DOHH2 (cell line): ENCODE measurements at regions not wholly inside any gene's neighbourhood (a gene's known extent, or its start where the extent isn't known, plus 50 kb on each side); places are given as distances from the start of the nearest gene placed in this dataset.

ENCODE experiments used
- H3F3A ChIP-seq: fragments of 200-600 bp; sonication (generic), shearing (Covaris generic); 2 replicates; pipeline ENCODE4 v1.6.0; 2016; ENCODE audit warnings: antibody characterized with exemption, mild to moderate bottlenecking; ENCODE audit not compliant: control insufficient read depth, insufficient read depth
- H3K27ac ChIP-seq: fragments of 200-600 bp; sonication (generic); 2 replicates; pipeline ENCODE4 v1.5.1; 2014; ENCODE audit warnings: low read depth, mild to moderate bottlenecking, low read length, moderate library complexity
- H3K27me3 ChIP-seq: fragments of 200-600 bp; sonication (generic); 2 replicates; pipeline ENCODE4 v1.6.1; 2014; ENCODE audit warnings: mild to moderate bottlenecking, low read length, mixed read lengths; ENCODE audit not compliant: control insufficient read depth
- H3K36me3 ChIP-seq: fragments of 200-600 bp; sonication (generic); 2 replicates; pipeline ENCODE4 v1.6.1; 2014; ENCODE audit warnings: mild to moderate bottlenecking, low read length, moderate library complexity, mixed read lengths; ENCODE audit not compliant: control insufficient read depth
- H3K4me1 ChIP-seq: fragments of 200-600 bp; sonication (generic); 2 replicates; pipeline ENCODE4 v1.6.1; 2014; ENCODE audit warnings: mild to moderate bottlenecking, low read length, mixed read lengths; ENCODE audit not compliant: control insufficient read depth
- H3K4me2 ChIP-seq: fragments of 200-600 bp; sonication (generic); 2 replicates; pipeline ENCODE4 v1.6.0; 2014; ENCODE audit warnings: mild to moderate bottlenecking, low read length, moderate library complexity
- H3K4me3 ChIP-seq: fragments of 200-600 bp; sonication (generic); 2 replicates; pipeline ENCODE4 v1.5.1; 2014; ENCODE audit warnings: mild to moderate bottlenecking, low read length, mixed read lengths
- H3K79me2 ChIP-seq: fragments of 200-600 bp; sonication (generic); 2 replicates; pipeline ENCODE4 v1.6.1; 2014; ENCODE audit warnings: mild to moderate bottlenecking, low read length, mixed read lengths; ENCODE audit not compliant: control insufficient read depth
- H3K9me2 ChIP-seq: fragments of 200-600 bp; sonication (generic); replicated peaks from 2 replicates; pipeline ENCODE4 v1.6.1; 2014; ENCODE audit warnings: mild to moderate bottlenecking, low read length, mixed read lengths; ENCODE audit not compliant: control insufficient read depth
- H3K9me3 ChIP-seq: fragments of 200-600 bp; sonication (generic); 2 replicates; pipeline ENCODE4 v1.6.1; 2014; ENCODE audit warnings: antibody characterized with exemption, low read length, mixed read lengths; ENCODE audit not compliant: control insufficient read depth, insufficient read depth
- H4K20me1 ChIP-seq: fragments of 200-600 bp; sonication (generic); 2 replicates; pipeline ENCODE4 v1.6.0; 2014; ENCODE audit warnings: low read depth, mild to moderate bottlenecking, antibody characterized with exemption, low read length, moderate library complexity; ENCODE audit not compliant: control insufficient read depth, insufficient read depth
- EZH2phosphoT487 ChIP-seq: fragments of 200-600 bp; sonication (generic); IDR thresholded peaks from 2 replicates; pipeline ENCODE4 v1.6.1; 2017; ENCODE audit warnings: borderline replicate concordance, mild to moderate bottlenecking, antibody characterized with exemption, low read length, moderate library complexity, mixed read lengths
- TF ChIP-seq, protein P1 (sequence below): fragments of 200-600 bp; sonication (generic); IDR thresholded peaks from one replicate; pipeline ENCODE4 v1.5.1; 2014; ENCODE audit warnings: antibody characterized with exemption, mild to moderate bottlenecking, low read depth, low read length; ENCODE audit not compliant: poor library complexity, severe bottlenecking

DNA sequence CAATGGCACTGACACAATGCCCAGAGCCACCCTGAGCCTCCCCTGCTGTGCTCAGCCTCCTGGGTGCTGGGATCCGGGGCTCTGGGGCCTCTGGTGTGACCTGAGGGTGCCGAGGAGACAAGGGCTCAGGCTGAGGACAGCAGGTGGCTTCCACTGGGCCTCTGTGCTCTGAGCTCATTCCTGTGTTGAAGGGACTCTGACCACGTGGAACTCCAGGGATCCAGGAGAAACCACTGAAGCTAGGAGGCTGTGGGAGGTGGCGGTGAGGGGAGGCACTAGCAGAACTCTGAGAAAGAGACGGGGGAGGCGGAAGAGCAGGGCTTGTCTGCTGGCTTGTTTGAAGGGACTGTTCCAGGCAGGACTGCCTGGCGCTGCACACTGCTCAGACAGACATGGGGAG lies 318.7 kb upstream of the IRX1 start:
- Histone ChIP-seq H3K4me1 (no peaks in the 10 kb centered on the region), H3K79me2 (no peaks in the 10 kb centered on the region), H3K9me2 (no peaks in the 10 kb centered on the region), H3K9me3 (peaks cover 52% of the 10 kb centered on the region), H3F3A (no peaks in the 10 kb centered on the region), H4K20me1 (no peaks in the 10 kb centered on the region), H3K4me2 (no peak overlapping the region), H3K36me3 (no peaks in the 10 kb centered on the region), H3K27me3 (no peaks in the 10 kb centered on the region), H3K4me3 (no peak overlapping the region), H3K27ac (no peak overlapping the region)
- no peak for TF ChIP-seq EZH2phosphoT487
- TF ChIP-seq, protein P1, sequence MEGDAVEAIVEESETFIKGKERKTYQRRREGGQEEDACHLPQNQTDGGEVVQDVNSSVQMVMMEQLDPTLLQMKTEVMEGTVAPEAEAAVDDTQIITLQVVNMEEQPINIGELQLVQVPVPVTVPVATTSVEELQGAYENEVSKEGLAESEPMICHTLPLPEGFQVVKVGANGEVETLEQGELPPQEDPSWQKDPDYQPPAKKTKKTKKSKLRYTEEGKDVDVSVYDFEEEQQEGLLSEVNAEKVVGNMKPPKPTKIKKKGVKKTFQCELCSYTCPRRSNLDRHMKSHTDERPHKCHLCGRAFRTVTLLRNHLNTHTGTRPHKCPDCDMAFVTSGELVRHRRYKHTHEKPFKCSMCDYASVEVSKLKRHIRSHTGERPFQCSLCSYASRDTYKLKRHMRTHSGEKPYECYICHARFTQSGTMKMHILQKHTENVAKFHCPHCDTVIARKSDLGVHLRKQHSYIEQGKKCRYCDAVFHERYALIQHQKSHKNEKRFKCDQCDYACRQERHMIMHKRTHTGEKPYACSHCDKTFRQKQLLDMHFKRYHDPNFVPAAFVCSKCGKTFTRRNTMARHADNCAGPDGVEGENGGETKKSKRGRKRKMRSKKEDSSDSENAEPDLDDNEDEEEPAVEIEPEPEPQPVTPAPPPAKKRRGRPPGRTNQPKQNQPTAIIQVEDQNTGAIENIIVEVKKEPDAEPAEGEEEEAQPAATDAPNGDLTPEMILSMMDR = no peak

DNA sequence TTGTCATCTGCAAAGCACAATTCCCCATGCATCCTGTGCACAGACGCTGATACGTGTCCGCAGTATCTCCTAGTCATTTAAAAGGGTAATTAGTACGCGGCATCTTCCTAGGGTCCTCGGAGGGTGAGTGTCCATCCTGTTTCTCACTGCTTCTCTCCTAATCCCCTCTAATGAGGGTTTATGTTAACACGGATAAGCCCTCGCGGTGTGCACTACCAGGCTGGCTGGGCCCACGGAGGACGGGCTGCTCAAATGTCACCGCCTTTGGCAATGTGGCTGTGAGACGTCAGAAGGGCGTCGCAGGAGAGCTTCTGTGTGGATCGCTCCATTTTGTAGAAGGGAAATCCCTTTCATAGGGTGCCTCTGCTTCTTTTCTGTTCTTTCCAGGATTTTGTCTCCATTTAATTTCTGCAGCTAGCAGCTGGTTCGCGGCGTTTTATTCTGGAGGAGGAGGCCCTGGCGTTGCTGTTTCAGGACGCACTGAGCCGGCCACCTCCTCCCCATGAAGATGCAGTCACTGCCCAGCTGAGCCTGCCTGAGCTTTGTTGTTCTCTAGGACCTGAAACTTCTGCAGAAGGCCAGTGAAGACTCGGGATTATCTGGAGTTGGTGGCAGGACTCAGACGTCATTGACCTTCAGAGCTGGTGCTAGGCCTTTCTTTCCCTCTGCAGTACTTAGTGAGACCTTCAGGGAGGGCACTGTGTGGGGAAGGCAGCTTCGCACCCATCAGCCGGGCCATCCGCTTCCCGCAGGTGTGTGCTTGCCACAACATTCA lies 326.1 kb upstream of the IRX1 start:
- Histone ChIP-seq H4K20me1 (no peaks in the 10 kb centered on the region), H3K9me2 (no peaks in the 10 kb centered on the region), H3K36me3 (no peaks in the 10 kb centered on the region), H3K27me3 (no peaks in the 10 kb centered on the region), H3K9me3 (peaks cover 28% of the 10 kb centered on the region; the same call in 1 of the 2 replicates), H3K79me2 (no peaks in the 10 kb centered on the region), H3K4me3 (no peak overlapping the region), H3F3A (no peaks in the 10 kb centered on the region), H3K4me1 (no peaks in the 10 kb centered on the region), H3K4me2 (no peak overlapping the region), H3K27ac (no peak overlapping the region)
- TF ChIP-seq, protein P1 = no peak
- no peak for TF ChIP-seq EZH2phosphoT487

DNA sequence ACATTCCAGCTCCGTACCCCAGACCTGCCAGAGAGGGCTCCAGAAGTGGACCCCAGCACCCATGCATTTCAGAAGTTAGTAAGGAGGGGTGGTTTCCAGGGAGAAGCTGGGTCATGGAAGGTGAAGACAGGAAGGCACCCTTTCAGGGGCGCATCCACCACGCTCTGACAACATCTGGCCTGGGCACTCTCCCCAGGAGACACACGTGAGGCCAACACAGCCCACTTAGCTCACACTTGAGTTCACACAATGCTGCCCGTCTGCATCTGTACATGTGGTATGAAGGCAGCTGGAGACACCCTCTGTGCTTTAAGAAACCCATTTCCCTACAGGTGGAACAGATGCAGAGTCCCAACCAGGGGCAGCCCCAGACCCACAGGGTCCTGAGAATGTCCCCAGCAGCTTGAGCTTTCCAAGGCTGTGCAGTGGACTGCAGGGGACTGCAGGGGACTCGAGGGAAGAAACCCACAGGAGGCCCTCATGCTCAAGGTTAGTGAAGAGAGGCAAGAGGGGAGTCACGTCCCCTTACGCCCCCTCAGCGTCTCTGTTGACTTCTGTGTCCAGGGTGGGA lies 326.8 kb upstream of the IRX1 start:
- Histone ChIP-seq H3K4me3 (no peak overlapping the region), H3K4me2 (no peak overlapping the region), H3F3A (no peaks in the 10 kb centered on the region), H3K27ac (no peak overlapping the region), H3K9me3 (peaks cover 22% of the 10 kb centered on the region; the same call in 1 of the 2 replicates), H3K9me2 (no peaks in the 10 kb centered on the region), H3K79me2 (no peaks in the 10 kb centered on the region), H4K20me1 (no peaks in the 10 kb centered on the region), H3K4me1 (no peaks in the 10 kb centered on the region), H3K36me3 (no peaks in the 10 kb centered on the region), H3K27me3 (no peaks in the 10 kb centered on the region)
- no peak for TF ChIP-seq EZH2phosphoT487
- TF ChIP-seq, protein P1 = no peak
